ENCODE measurements at regions not wholly inside any gene's neighbourhood (a gene's known extent, or its start where the extent isn't known, plus 50 kb on each side); places are given as distances from the start of the nearest gene placed in this dataset.

GRCh38 chr12:39095636-39096330 lies 190.4 kb upstream of the CPNE8 start:
- H3K36me3 ChIP-seq = no peaks in the 10 kb centered on the region
- no peak for TF ChIP-seq Cebpa-rat (IDR thresholded peaks at IDR 0.05)
- no peaks in the 10 kb centered on the region for H3K9me3 ChIP-seq
- no peak overlapping the region for H3K4me3 ChIP-seq
- peaks cover 7% of the 10 kb centered on the region; the same call in 1 of the 2 replicates for H3K4me1 ChIP-seq
- no peaks in the 10 kb centered on the region for H3K27me3 ChIP-seq
- H3K27ac ChIP-seq = no peak overlapping the region
- no peak overlapping the region for H3K9ac ChIP-seq
- 0 out of 2 replicates have a peak overlapping the region, but pooled peaks have one; percentile 22 for H3K4me2 ChIP-seq
- no peaks in the 10 kb centered on the region for H4K20me1 ChIP-seq

GRCh38 chr12:39081910-39082309 lies 176.5 kb upstream of the CPNE8 start:
- Histone ChIP-seq H3K9ac (no peak overlapping the region), H3K4me1 (no peaks in the 10 kb centered on the region), H3K9me3 (no peaks in the 10 kb centered on the region), H3K4me2 (no peak overlapping the region), H4K20me1 (no peaks in the 10 kb centered on the region), H3K4me3 (no peak overlapping the region), H3K27ac (no peak overlapping the region), H3K36me3 (no peaks in the 10 kb centered on the region), H3K27me3 (no peaks in the 10 kb centered on the region)
- TF ChIP-seq Cebpa-rat (IDR thresholded peaks at IDR 0.05) = no peak

- Histone ChIP-seq H3K36me3 (no peaks in the 10 kb centered on the region), H3K4me1 (no peaks in the 10 kb centered on the region), H3K9me3 (no peaks in the 10 kb centered on the region), H3K4me3 (no peak overlapping the region), H3K4me2 (no peak overlapping the region), H3K27me3 (no peaks in the 10 kb centered on the region), H3K27ac (no peak overlapping the region), H3K9ac (no peak overlapping the region), H4K20me1 (no peaks in the 10 kb centered on the region)
- TF ChIP-seq Cebpa-rat (IDR thresholded peaks at IDR 0.05) = no peak
These were observed 171.8 kb upstream of the CPNE8 start for GRCh38 chr12:39077226-39077625.

GRCh38 chr12:39074063-39074462 lies 168.7 kb upstream of the CPNE8 start:
- H4K20me1 ChIP-seq = no peaks in the 10 kb centered on the region
- no peak overlapping the region for H3K9ac ChIP-seq
- TF ChIP-seq Cebpa-rat (IDR thresholded peaks at IDR 0.05) = no peak

GRCh38 chr12:39072658-39073057 lies 167.3 kb upstream of the CPNE8 start:
- H3K9me3 ChIP-seq = no peaks in the 10 kb centered on the region
- no peak overlapping the region for H3K4me2 ChIP-seq
- no peak for TF ChIP-seq Cebpa-rat (IDR thresholded peaks at IDR 0.05)
- no peak overlapping the region for H3K27ac ChIP-seq
- H3K4me1 ChIP-seq = no peaks in the 10 kb centered on the region
- H3K4me3 ChIP-seq = no peak overlapping the region
- H3K9ac ChIP-seq = no peak overlapping the region
- no peaks in the 10 kb centered on the region for H3K27me3 ChIP-seq
- no peaks in the 10 kb centered on the region for H3K36me3 ChIP-seq
- no peaks in the 10 kb centered on the region for H4K20me1 ChIP-seq

More at GRCh38 chr12:39074063-39074462, 168.7 kb upstream of the CPNE8 start:
- Histone ChIP-seq H3K4me2 (no peak overlapping the region), H3K4me3 (no peak overlapping the region), H3K27me3 (no peaks in the 10 kb centered on the region), H3K9me3 (no peaks in the 10 kb centered on the region), H3K4me1 (no peaks in the 10 kb centered on the region), H3K27ac (no peak overlapping the region), H3K36me3 (no peaks in the 10 kb centered on the region)

GRCh38 chr12:39071611-39072010 lies 166.2 kb upstream of the CPNE8 start:
- Histone ChIP-seq H4K20me1 (no peaks in the 10 kb centered on the region), H3K4me1 (no peaks in the 10 kb centered on the region), H3K4me3 (no peak overlapping the region), H3K36me3 (no peaks in the 10 kb centered on the region), H3K9ac (no peak overlapping the region), H3K4me2 (no peak overlapping the region), H3K27me3 (no peaks in the 10 kb centered on the region), H3K9me3 (no peaks in the 10 kb centered on the region), H3K27ac (no peak overlapping the region)
- TF ChIP-seq Cebpa-rat (IDR thresholded peaks at IDR 0.05) = no peak

- no peak overlapping the region for H3K9ac ChIP-seq
These were observed 165.4 kb upstream of the CPNE8 start for GRCh38 chr12:39070775-39071174.

GRCh38 chr12:39065455-39065854 lies 160.1 kb upstream of the CPNE8 start:
- Histone ChIP-seq H3K27ac (no peak overlapping the region), H4K20me1 (no peaks in the 10 kb centered on the region), H3K4me2 (no peak overlapping the region), H3K36me3 (no peaks in the 10 kb centered on the region), H3K4me3 (no peak overlapping the region), H3K9ac (no peak overlapping the region), H3K4me1 (no peaks in the 10 kb centered on the region), H3K27me3 (no peaks in the 10 kb centered on the region), H3K9me3 (no peaks in the 10 kb centered on the region)
- TF ChIP-seq Cebpa-rat (IDR thresholded peaks at IDR 0.05) = no peak

More at GRCh38 chr12:39070775-39071174, 165.4 kb upstream of the CPNE8 start:
- TF ChIP-seq Cebpa-rat (IDR thresholded peaks at IDR 0.05) = no peak
- Histone ChIP-seq H3K4me3 (no peak overlapping the region), H3K27me3 (no peaks in the 10 kb centered on the region), H3K4me2 (no peak overlapping the region), H4K20me1 (no peaks in the 10 kb centered on the region), H3K4me1 (no peaks in the 10 kb centered on the region), H3K36me3 (no peaks in the 10 kb centered on the region), H3K9me3 (no peaks in the 10 kb centered on the region), H3K27ac (no peak overlapping the region)

GRCh38 chr12:39064708-39065107 lies 159.3 kb upstream of the CPNE8 start:
- Histone ChIP-seq H4K20me1 (no peaks in the 10 kb centered on the region), H3K9me3 (no peaks in the 10 kb centered on the region), H3K4me3 (no peak overlapping the region), H3K4me1 (0 out of 2 replicates have a peak, but pooled peaks cover 3% of the 10 kb centered on the region), H3K4me2 (no peak overlapping the region), H3K27me3 (no peaks in the 10 kb centered on the region), H3K27ac (no peak overlapping the region), H3K36me3 (no peaks in the 10 kb centered on the region), H3K9ac (no peak overlapping the region)
- no peak for TF ChIP-seq Cebpa-rat (IDR thresholded peaks at IDR 0.05)

- Histone ChIP-seq H3K36me3 (no peaks in the 10 kb centered on the region), H3K27me3 (no peaks in the 10 kb centered on the region), H4K20me1 (no peaks in the 10 kb centered on the region), H3K27ac (no peak overlapping the region), H3K9me3 (no peaks in the 10 kb centered on the region), H3K9ac (no peak overlapping the region), H3K4me2 (no peak overlapping the region), H3K4me3 (no peak overlapping the region), H3K4me1 (0 out of 2 replicates have a peak, but pooled peaks cover 3% of the 10 kb centered on the region)
- no peak for TF ChIP-seq Cebpa-rat (IDR thresholded peaks at IDR 0.05)
These were observed 157.0 kb upstream of the CPNE8 start for GRCh38 chr12:39062266-39062996.
